HG03439 (cell line): ENCODE measurements at regions not wholly inside any gene's neighbourhood (a gene's known extent, or its start where the extent isn't known, plus 50 kb on each side); places are given as distances from the start of the nearest gene placed in this dataset.
A peak's percentile ranks its signal among the peaks of the same experiment; 100 is the strongest.

ENCODE experiments used
- ATAC-seq: cut with Tn5 transposase; IDR thresholded peaks from one replicate; pipeline ENCODE4 v1.9.1; 2021; ENCODE audit warnings: mild to moderate bottlenecking, moderate library complexity; ENCODE audit not compliant: unreplicated experiment

DNA sequence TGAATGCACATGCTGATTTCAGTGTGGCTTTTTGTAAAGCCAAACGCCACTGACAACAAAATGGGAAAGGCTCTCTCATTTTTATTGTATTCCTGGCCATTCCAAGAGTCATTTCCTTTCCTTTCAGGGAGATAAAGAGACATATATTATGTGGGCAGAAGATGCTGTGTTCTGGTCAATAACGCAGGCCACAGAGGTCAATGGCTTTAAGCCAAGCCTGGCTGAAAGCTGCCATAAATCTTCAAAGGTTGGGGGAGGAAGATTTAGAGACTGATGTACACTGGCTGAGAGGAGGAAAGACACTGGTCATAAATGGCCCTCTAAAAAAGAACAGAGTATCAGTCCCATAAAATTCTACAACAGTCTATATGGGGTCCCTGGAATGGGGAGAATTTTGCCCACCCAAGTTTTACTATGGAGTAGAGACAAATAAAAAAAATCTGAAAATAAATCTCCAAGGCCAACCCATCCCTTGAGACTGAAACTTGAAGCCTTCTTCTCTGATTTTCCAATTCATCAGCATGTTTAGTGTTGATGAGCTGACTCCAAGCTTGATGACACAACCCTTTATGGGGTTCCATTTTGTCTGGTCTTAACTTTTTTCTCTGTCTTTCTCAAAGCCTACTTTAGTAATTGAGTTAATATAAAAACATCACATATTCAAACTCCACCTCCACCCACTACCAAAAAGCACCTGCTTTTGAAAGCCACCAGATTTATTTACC lies 152.1 kb upstream of the SLC24A2 start:
- no peak for ATAC-seq

DNA sequence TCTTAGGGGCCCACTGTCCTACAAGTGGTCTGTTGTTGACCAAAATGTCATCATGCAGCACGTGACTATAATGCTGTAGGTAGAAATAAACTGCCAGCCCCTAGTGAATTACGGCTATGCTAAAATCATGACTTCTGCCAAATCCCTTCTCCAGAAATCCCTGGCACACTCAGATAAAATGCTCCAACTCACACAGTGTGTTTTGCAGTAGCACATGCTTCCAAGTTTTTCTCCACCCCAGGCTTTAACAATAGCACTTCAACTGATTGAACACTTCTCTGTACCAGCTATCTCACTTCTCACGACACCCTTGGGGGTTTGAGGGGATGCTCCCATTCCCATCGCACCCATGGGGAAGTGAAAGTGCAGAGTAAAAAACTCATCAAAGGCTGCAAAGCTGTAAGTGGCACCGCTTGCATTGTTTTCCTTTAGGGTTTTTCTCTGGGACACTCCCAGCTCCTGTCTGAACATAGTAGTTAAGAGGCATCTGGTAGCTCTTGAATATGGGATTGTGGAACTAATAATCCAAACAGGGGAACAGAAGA lies 151.0 kb upstream of the SLC24A2 start:
- no peak for ATAC-seq

DNA sequence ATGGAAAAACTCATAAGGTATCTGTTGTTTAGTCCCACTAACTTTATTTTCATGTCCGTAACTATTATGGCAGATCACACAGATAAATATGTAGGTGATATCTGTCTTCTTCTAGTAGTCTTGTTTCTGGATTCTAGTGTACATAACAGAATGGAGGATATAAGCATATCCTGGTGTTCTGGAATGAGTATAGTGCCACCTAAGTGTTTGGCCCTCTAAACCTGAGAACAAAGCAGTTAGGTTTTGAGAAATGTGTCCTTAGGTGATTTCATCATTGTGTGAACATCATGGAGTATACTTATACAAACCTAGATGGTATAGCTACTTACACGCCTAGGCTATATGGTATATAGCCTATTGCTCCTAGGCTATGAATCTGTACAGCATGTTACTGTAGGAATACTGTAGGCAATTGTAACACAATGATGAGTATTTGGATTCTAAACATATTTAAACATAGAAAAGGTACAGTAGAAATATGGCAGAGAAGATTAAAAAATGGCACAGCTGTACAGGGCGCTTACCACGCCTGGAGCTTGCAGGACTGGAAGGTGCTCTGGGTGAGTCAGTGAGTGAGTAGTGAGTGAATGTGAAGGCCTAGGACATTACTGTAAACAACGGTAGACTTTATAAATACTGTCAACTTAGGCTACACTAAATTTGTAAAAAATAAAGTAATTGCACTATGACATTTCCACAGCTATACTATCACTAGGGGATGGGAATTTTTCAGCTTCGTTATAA lies 150.3 kb upstream of the SLC24A2 start:
- no peak for ATAC-seq

DNA sequence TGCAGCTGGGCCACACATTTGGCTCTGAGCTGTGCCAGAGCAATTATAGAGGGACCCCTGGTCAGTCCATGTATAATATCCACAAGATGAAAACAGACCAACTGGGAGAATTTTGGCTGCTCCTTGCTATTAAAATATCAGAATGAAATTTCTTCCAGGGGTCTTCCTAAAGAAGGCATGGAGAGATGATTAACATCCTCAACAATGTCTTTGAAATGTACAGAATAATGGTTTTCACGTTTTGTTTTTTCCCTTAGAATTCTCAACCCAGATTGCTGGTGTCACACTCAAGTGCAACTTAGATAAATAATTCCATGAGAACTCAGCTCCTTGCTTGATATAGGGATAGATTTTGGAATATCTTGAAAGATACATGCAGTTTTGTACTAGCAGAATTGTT lies 148.3 kb upstream of the SLC24A2 start:
- ATAC-seq: no peak

DNA sequence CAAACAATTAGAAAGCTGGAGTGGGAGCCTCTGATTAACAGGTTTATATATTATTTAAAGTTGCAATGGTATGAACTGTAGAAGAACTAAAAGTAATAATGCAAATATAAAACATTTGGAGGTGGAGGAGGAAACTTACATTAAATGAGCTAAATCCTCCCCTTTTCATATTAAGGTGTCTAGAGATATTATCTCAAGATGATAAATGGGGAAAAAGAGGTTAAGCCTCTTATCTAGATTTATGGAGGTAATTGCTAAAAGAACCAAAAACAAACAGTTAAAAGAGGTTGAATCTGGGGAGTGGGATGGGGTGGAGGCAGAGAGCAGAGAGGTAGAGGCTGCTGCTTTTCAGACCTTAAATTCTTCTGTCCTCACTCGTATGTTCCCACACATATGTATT lies 147.8 kb upstream of the SLC24A2 start:
- ATAC-seq: no peak

DNA sequence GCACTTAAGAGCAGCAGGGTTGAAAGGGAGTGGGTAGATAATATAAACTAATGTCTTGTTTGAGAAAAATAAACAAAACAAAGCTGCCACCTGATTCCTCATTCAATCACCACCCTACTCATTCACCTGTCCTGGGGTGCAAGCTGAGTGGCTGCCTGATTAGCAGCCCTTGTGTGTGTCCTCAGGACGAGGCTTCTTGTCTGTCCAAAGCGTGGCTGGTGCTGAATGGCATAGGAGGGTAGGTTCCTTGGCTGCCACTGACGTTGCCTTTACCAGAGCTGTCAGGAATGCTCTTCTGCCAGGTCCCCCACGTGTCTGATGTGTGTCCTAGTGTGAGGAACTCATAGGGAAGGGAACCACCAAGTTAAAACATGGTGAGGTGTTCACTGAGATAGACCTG lies 146.6 kb upstream of the SLC24A2 start:
- no peak for ATAC-seq

DNA sequence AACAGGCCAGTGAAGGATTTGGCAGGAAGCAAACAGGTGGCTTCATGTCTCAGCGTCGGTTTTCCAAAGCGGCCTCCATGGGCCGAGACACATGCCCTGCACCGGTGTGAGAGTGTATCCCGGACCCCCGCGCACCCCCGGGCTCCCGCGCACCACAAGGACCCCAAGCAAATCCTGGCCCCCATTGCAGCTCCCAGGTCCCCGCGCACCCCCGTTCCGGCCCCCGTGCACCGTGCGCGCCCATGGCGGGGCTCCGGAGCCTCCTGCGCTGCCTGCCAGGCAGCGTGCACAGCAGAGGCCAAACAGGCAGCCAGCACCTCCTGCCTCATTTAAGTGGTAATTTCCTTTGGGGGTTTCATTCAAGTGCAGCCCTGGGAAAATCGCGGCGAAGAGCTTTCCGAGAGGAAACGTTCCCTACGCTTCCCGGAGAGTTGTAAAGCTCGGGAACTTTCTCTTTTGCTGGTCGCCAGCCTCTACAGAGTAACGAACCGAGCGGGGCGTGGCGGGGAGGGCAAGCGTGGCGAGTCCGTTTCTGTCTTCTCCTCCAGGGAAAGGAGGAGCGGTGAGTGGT lies 145.5 kb upstream of the SLC24A2 start:
- no peak for ATAC-seq

DNA sequence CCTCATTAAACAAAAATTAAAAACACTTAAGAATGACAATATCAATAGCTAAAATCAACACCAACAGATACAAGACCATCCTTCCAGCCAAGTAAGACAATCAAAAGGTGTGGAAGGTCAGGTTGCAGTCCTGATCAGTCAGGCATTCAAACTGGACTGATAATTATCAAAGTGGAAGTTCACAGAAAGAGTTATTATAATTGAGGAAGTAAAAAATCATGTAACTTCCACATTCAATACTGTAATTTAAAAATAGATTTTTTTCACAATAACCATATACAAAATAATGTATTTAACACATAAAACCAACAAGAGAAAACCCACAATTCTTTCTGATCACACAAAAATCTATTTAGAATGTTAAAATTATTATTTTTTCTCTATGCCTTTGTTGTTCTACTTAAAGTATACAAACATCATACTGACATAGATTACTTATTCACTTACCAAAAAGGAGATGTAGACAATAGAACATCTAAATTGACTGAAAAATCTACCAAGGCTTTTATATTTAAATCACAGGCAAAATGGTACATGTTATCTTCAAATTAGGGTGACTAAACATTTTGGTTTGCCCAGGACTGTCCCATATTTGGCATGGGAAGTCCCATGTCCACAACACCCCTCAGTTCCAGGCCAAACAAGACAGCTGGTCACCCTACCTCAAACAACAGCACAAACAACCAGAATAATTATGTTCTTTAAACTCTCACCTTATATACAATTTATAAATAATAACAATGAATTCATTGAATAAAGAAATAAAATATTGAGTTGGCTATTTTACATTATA lies 142.5 kb upstream of the SLC24A2 start:
- ATAC-seq: no peak

DNA sequence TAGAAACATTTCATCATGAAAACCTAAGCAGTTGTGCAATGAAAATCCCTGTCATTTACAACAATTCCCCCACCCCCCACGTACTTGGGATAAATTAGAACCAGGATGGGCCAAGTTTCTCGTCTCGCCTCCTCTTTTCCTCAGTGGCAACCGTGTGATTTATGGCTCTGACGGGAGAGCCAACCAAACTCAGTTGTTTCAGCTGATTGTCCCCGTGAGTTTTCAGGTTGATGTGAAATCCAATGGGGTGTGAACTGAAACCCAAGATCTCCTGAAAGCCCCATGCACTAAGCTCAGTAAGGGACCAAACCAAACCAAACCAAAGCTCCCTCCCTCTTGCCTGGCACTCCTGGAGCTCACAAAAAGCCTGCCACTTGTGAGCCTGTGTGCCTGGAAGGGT lies 138.7 kb upstream of the SLC24A2 start:
- ATAC-seq: no peak

DNA sequence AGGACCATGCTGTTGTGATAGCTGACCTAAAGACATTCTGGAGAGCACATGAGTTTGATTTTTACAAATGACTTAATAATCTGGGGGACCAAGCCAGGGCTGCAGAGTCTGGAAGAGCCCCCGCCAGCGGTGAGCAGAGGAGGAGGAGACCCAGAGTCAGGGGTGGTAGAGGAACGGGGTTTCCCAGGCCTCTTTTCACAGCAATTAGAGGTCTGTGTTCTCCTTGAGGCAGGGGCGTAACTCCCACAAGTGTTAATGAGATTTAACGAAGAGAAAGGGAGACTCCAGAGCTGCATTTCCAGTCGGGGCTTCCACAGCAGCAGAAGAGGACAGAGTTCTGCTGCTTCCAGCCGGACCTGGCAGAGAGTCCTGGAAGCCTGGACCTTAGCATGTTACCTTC lies 137.9 kb upstream of the SLC24A2 start:
- ATAC-seq: no peak

DNA sequence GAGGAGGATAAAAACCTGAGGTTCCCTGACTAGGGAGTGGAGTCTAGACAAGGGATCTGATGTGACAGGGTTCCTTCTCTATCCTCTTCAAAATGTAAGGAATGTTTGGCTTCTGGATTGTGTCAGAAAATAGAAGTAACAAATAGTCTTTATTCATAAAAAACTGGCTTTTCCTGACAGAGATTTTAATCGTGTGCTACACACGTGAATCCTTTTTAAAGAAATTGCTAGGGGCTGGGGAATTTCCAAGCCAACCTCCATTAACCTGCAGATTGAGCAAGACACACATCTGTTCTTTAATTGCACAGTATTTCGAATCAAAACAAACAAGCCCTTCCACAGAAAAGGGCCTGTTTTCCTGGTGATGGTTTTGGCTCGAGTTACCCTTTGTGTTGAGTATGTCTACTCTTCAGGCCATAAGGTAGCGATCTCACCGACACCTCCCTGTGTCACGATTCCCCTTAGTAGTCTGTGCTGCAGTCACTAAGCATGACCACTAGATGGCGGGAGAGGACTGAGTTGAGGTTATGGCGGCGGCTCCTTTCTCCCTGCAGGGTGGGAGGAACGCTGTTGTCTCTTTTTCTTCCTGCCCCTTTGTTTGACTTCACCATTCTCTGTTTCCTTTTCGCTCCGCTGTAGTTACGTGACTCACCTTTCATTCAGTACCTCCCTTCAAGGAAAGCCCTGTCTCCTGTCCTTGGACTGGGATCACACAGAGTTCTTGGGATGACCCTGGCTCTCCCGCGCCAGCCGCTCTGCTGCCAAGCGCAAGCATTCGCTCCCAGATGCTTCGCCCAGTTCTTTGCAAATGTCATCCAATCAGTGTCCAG lies 137.1 kb upstream of the SLC24A2 start:
- ATAC-seq: peak; percentile 96

DNA sequence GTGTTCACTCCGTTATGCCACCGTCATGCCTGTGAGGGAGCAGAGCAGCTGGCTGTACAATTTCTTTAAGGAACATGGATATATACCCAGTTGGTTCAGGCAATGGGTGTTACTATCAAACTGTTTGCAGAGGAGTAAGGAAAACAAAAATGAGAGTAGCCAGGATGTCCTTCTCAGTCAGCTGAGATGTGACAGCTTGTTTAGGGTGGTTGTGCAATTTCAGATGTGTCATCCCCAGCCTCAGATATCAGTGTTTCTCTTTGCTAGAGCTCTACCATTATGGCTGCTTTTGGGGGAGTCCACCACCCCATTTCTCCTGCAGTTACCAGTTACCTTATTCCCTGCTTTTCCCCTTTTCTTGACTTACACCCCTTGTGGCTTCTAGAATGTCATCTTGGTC lies 135.2 kb upstream of the SLC24A2 start:
- no peak for ATAC-seq

DNA sequence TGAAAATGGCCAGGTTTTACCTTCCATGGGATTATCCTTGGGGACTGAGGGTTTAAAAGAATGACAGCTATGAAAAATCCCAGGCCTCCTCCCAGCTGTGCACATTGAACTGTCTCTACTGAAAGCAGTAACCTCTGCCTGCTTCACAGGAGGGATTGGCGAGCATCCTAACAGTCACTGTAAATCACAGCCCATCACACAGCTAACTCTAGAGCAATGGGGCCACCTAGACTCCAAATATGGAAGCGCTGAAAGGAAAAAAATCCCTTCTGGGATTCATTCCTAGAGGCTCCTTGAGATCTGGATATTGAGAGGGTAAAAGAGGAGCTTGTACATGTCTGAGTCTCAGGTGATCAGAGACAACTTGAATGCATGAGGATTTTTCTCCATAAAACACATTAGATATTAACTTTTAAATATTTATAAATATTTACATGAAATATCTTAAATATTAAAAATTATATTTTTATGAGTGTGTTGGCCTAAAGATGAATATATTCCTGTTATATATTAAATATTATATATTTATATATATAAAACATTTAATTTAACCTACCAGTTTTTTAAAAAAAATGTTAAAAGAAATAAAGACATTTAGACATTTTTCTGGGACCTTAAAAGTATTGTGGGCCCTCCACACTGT lies 133.8 kb upstream of the SLC24A2 start:
- no peak for ATAC-seq

DNA sequence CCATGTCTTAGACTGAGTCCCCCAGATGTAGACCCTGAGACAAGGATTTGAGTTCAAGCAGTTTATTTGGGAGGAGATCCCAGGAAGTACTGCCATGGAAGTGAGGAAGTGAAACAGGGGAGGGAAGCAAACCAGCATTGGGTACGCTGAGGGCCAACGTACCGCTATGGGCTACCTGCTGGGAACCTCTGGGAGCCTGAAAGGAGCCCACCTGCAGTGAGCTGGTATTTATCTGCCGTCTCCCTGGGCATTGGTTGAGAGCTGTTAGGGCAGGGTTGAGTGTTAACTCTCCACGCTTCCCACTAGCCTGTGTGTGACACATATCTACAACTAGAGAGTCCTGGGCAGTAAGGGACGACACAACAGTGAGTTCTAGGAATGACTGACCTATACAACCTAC lies 131.6 kb upstream of the SLC24A2 start:
- no peak for ATAC-seq

DNA sequence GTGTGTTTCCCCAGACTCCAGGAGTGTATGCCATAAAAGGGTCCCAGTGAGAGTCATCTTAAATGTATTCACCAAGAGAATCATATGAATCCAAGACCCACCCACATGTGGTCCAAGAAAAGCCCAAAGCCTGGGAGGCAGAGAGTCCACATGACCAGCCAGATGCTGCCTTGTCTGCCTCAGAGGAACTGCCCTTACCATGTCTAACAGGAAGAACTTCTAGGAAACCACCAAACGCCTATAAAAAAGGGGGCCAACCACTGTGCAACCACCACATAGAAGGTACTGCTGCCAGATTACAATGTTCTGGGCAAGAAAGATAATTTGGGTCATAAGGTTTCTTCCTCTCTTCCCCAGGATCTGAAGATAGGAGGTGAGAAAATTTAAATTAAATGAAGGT lies 129.8 kb upstream of the SLC24A2 start:
- ATAC-seq: no peak

DNA sequence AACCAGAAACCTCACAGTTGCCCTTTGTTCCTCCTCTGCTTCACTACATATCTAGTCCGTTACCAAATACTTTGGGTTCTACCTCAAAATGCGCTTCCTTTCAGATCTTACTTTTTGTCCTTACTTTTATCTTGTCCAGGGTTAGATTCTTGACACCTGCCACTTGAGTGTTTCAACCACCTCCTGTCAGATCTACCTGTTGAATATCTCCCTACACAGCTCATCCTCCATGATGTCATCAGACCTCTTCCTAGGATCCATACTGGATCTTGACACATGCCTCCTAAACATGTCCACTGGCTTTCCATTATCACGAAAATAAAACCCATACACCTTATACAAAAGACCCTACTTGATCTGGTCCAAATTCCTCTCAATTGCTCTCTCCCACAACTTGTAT lies 125.2 kb upstream of the SLC24A2 start:
- ATAC-seq: no peak

DNA sequence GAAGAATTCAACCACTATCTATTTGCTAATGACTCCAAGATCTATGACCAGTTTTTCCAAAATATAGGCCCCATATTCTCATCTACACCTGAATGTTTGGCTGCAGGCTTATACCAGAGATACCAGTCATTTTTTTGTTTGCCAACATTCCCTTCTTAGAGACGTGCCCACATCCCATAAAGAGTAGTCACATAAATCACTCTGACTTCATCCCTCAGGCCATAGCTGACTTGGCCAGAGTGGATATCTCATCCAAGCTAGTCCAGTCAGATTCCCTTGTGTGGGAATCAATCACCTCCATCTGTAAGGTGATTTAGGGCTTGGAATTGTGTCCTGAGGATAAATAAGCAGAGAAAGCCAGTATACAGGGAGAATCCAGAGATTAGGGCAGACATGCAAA lies 124.3 kb upstream of the SLC24A2 start:
- no peak for ATAC-seq

DNA sequence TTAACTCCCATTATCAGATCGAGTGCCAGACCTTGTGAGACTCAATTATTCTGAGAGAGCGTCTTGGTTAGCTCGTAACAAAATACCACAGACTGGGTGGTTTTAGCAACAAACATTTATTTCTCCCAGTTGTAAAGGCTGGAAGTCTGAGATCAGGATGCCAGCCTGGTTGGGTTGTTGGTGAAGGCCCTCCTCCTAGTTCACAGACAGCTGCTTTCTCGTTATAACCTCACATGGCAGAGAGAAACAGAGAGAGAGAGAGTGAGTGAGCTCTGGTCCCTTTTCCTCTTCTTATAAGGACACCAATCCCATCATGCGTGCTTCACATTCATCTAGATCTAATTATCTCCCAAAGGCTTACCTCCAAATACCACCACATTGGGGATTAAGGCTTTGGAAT lies 114.2 kb upstream of the SLC24A2 start:
- no peak for ATAC-seq

DNA sequence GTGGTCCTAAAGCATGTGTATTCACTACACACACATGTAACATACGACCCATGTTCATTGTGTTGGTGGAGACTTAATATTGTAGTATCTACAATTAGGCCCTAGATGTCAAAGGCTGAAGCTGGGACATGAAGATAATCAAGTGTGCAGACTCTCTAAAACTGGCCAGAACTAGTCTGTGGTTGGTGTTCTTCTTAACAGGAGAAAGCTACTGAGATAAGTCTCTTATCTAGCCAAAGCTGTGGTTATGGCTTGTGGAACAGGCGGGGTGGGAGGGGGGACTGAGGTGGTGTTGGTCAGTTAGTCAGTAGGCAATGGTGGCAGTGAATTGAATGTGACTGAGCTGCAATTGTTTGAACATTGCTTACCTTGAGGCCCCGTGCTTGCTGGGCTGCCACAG lies 112.7 kb upstream of the SLC24A2 start:
- ATAC-seq: no peak

DNA sequence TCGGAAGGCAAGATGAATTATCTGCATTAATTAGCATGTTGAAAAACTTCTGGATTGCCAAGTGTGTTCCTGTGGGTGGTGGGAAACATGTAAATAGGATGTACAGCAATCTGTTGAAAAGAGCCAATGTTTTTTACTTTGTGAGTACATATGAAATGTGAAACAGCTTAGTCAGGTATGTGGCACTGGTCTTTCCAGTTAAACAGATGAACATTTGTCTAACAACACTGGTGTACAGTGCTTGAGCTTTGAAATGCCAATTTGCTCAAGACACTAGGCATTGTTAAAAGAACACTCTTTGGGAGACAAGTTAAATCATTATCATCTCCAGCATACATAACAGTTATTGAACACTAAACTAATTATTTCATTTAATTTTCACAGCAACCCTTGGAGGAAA lies 107.3 kb upstream of the SLC24A2 start:
- no peak for ATAC-seq
